GM19452 (cell line): ENCODE measurements at regions not wholly inside any gene's neighbourhood (a gene's known extent, or its start where the extent isn't known, plus 50 kb on each side); places are given as distances from the start of the nearest gene placed in this dataset.
A peak's percentile ranks its signal among the peaks of the same experiment; 100 is the strongest.
"Not testable (repeated sequence)": the region's sequence is repeated elsewhere in the genome, so short reads cannot be mapped to it uniquely, and the experiment has no call there.

Source experiments
- ATAC-seq: cut with Tn5 transposase; IDR thresholded peaks from one replicate; pipeline ENCODE4 v1.9.1; 2021; ENCODE audit not compliant: unreplicated experiment

DNA sequence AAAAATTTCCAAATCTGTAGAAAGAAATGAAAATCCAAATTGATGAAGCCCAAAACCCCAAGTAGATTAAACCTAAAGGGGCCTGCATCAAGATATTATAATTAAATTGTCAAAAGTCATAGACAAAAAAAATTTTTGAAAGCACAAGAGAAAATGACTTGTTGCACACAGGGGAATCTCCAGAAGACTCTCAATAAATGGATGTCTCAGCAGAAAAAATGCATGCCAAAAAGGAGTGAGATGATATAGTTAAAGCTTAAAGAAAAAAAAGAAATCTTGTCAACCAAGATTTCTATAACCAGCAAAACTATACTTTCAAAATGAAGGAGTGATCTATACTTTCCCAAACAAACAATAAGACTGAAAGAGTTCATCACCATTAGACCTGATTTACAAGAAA, 393.2 kb upstream of the SPAG17 start:
- no peak for ATAC-seq

DNA sequence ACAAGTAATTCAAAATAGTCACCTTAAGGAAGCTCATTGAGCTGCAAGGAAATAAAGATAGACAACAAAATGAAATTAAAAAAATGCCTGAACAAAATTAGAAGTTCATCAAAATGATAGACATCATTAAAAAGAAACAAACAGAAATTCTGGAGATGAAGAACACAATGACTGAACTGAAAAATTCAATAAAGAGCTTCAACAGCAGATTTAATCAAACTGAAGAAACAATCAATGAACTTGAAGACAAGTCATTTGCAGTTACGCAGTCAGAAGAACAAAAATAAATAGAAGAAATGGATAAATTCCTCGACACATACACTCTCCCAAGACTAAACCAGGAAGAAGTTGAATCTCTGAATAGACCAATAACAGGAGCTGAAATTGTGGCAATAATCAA, 390.0 kb upstream of the SPAG17 start:
- ATAC-seq = no peak

GRCh38 chr1:118564961-118565703, 380.1 kb upstream of the SPAG17 start:
- no peak for ATAC-seq

- ATAC-seq = peak; percentile 69
Observed at GRCh38 chr1:118563981-118564951, 379.2 kb upstream of the SPAG17 start.

DNA sequence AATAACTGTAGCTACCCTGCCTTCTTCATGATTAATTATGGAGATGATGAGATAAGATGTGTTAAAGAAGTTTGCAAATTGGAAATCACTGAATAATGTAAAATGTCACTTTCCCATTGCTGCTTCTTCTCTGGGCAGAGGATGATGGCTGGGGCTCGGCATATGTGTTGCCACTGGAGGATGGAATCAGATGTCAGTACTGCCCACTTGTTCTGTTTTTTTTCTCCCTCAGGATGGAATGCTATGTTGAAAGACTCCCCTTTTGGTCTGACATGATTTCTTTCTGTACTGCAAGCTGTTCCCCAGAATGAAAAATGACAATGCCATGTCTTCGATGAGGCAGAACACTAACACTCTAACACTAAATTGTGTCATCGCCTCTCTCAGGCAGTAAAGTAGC, 373.9 kb upstream of the SPAG17 start:
- no peak for ATAC-seq

DNA sequence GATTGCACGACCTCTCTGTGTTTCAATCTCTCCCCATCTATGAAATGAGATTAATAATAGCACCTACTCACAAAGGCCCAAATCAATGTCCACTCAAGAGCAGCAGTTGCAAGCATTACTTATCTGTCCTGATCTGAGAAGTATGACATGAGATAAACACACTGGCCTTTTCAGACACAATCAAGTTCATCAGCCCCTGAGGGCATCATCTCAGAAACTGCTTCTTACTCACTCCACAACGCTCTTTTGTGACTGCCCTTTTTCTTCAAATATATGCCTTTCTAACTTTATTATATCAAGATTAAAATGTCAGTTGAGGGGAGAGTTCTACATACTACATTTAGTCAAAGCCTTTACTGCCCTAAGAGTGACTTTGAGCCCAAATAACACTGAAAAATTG, 371.9 kb upstream of the SPAG17 start:
- no peak for ATAC-seq

GRCh38 chr1:118555638-118556037, 370.6 kb upstream of the SPAG17 start:
- no peak for ATAC-seq

GRCh38 chr1:118535901-118536300, 350.9 kb upstream of the SPAG17 start:
- ATAC-seq = no peak

GRCh38 chr1:118511922-118512321, 326.9 kb upstream of the SPAG17 start:
- not testable (repeated sequence) for ATAC-seq

DNA sequence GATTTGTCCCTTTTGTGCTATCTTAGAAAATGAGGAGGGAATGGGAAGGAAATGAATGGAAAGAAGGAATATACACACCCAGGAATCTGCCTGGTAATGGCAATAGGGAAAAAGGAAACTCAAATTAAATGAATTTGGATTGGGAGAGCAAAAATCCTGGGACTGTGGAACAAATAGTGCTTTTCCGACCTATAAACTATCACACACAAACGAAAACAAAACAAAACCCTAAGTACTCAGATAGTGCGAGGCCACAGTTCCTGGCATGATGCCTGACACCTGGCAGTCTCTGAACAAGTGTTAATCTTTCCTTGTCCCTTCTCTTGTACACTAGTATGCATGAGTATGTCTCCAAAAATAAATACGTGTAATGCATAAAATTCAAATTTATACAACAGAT, 319.8 kb upstream of the SPAG17 start:
- no peak for ATAC-seq

GRCh38 chr1:118504221-118504644, 319.2 kb upstream of the SPAG17 start:
- no peak for ATAC-seq

GRCh38 chr1:118503752-118504151, 318.7 kb upstream of the SPAG17 start:
- ATAC-seq = no peak

- ATAC-seq = no peak
Observed at GRCh38 chr1:118494998-118495397, 310.0 kb upstream of the SPAG17 start.

DNA sequence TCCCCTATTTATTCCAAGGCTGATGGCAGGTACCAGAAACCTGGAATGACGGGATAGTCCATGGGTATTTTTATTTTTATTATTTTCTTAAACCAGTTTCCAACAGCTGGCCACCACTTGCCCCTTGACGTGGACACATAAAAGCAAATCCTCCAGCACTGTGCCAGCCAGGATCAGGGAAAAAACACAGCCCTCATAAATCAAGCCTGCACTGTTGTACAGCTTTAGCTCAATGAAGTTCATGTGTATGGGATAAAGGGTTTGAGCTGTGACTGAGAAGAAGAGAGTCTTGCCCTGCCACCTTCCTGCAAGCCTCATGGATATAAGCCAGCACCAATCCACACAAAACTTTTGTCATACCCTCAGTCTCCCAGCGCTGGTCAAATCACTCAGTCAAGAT, 303.8 kb upstream of the SPAG17 start:
- ATAC-seq = no peak

GRCh38 chr1:118487932-118488331, 302.9 kb upstream of the SPAG17 start:
- ATAC-seq = no peak

DNA sequence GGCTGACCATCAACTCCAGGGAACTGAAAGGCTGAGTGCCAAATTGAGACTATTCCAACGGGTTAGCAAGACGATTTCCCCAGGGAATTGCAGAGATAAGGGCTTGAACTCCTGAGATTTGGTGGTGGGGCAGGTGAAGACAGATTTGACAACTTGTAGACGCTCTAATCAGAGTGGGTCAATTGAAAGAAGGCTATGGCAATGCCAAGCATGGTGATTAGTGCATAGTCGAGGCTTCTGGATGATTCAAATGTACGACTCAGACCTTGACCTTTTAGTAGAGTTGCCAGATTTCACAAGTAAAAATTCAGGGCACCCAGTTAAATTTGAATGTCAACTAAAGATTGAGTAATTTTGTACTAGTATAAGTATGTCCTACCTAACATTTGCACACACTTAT, 302.1 kb upstream of the SPAG17 start:
- ATAC-seq = no peak

DNA sequence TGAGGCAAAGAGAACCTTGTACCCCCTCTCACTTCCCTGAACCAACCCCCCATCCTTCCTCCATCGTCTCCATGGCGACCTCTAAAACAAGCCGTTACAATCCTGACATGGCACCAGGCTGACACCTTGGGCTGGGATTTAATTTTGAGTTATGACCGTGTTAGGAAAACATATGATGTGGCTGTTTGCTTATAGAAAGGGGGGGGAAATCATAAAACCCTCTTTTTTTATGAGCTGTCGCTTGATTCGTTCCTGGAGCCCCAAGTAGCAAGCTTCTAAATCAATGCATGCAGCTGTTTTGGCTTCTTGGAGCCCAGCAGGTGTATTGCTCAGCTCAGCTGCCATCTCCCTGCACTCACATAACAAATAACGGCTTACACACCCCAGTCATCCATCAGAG, 301.2 kb upstream of the SPAG17 start:
- ATAC-seq = no peak

GRCh38 chr1:118485757-118486156, 300.7 kb upstream of the SPAG17 start:
- ATAC-seq = no peak

- ATAC-seq = no peak
Observed at GRCh38 chr1:118484893-118485292, 299.9 kb upstream of the SPAG17 start.

GRCh38 chr1:118483245-118484006, 298.4 kb upstream of the SPAG17 start:
- ATAC-seq = no peak

- ATAC-seq = no peak
Observed at GRCh38 chr1:118481126-118481525, 296.1 kb upstream of the SPAG17 start.
